GM23338 (cell line): ENCODE measurements at regions not wholly inside any gene's neighbourhood (a gene's known extent, or its start where the extent isn't known, plus 50 kb on each side); places are given as distances from the start of the nearest gene placed in this dataset.

Experiments used
- ATAC-seq: fragments of 200-7000 bp; cut with Tn5 transposase; 3 replicates; pipeline ENCODE4 v1.9.1; 2020
- DNase-seq: peaks from one replicate; pipeline ENCODE4 v3.0.0-alpha.2; 2015; ENCODE audit warnings: low spot score
- H2AFZ ChIP-seq: fragments of 200-600 bp; sonication (generic); 2 replicates; pipeline ENCODE4 v1.8.0; 2016; ENCODE audit warnings: antibody characterized with exemption, mild to moderate bottlenecking, moderate library complexity
- H3F3A ChIP-seq: fragments of 200-600 bp; sonication (generic); replicated peaks from 2 replicates; pipeline ENCODE4 v1.8.0; 2017; ENCODE audit warnings: antibody characterized with exemption, mixed run types, low read depth
- H3K27ac ChIP-seq: fragments of 200-600 bp; sonication (generic); 2 replicates; pipeline ENCODE4 v1.6.1; 2016; ENCODE audit warnings: low read depth
- H3K27me3 ChIP-seq: fragments of 200-600 bp; sonication (generic); 2 replicates; pipeline ENCODE4 v1.8.0; 2016; ENCODE audit warnings: mild to moderate bottlenecking, mixed run types, moderate library complexity; ENCODE audit not compliant: insufficient read depth
- H3K36me3 ChIP-seq: fragments of 200-600 bp; sonication (generic); 2 replicates; pipeline ENCODE4 v1.8.0; 2016; ENCODE audit warnings: mild to moderate bottlenecking; ENCODE audit not compliant: insufficient read depth
- H3K4me1 ChIP-seq: fragments of 200-600 bp; sonication (generic); 2 replicates; pipeline ENCODE4 v1.8.0; 2016; ENCODE audit warnings: mild to moderate bottlenecking, moderate library complexity; ENCODE audit not compliant: insufficient read depth
- H3K4me2 ChIP-seq: fragments of 200-600 bp; sonication (generic); 2 replicates; pipeline ENCODE4 v1.7.1; 2017; ENCODE audit warnings: mixed run types
- H3K4me3 ChIP-seq: fragments of 200-600 bp; sonication (generic); 2 replicates; pipeline ENCODE4 v1.6.1; 2016; ENCODE audit warnings: mixed run types
- H3K79me2 ChIP-seq: fragments of 200-600 bp; sonication (generic); replicated peaks from 2 replicates; pipeline ENCODE4 v1.8.0; 2017; ENCODE audit warnings: mild to moderate bottlenecking; ENCODE audit not compliant: insufficient read depth
- H3K9me2 ChIP-seq: fragments of 200-600 bp; sonication (generic); 2 replicates; pipeline ENCODE4 v1.8.0; 2017; ENCODE audit not compliant: insufficient read depth
- H4K20me1 ChIP-seq: fragments of 200-600 bp; sonication (generic); replicated peaks from 2 replicates; pipeline ENCODE4 v1.8.0; 2017; ENCODE audit warnings: mild to moderate bottlenecking; ENCODE audit not compliant: insufficient read depth
- H3K27ac Mint-ChIP-seq: 2 replicates; pipeline ENCODE4 v1.8.0; 2020; ENCODE audit warnings: inconsistent platforms, mild to moderate bottlenecking, moderate library complexity, mixed read lengths
- H3K27me3 Mint-ChIP-seq: 3 replicates; pipeline ENCODE4 v1.8.0; 2022; ENCODE audit warnings: low read depth, mild to moderate bottlenecking, moderate library complexity, mixed read lengths, inconsistent platforms; ENCODE audit not compliant: insufficient read depth, poor library complexity
- H3K36me3 Mint-ChIP-seq: 3 replicates; pipeline ENCODE4 v1.8.0; 2021; ENCODE audit warnings: low read depth, mild to moderate bottlenecking, inconsistent platforms, moderate library complexity, mixed read lengths
- H3K4me1 Mint-ChIP-seq: 3 replicates; pipeline ENCODE4 v1.8.0; 2020; ENCODE audit warnings: mild to moderate bottlenecking, inconsistent platforms, mixed read lengths
- H3K4me3 Mint-ChIP-seq: 3 replicates; pipeline ENCODE4 v1.8.0; 2021; ENCODE audit warnings: moderate library complexity, mild to moderate bottlenecking, inconsistent platforms, mixed read lengths
- H3K9me3 Mint-ChIP-seq: 3 replicates; pipeline ENCODE4 v1.8.0; 2020; ENCODE audit warnings: moderate library complexity, mild to moderate bottlenecking, inconsistent platforms, mixed read lengths
- CREB1 ChIP-seq: fragments of 250-450 bp; sonication (Bioruptor Pico); IDR thresholded peaks from 2 replicates; pipeline ENCODE4 v1.5.0; 2020; ENCODE audit warnings: low read depth, mild to moderate bottlenecking, moderate library complexity
- CTCF ChIP-seq, 2 experiments: fragments of 200-600 bp in 1 of 2; sonication (generic) in 1 of 2; conservative IDR thresholded peaks; 2 replicates each; pipeline versions ENCODE4 v1.5.1 to v1.6.1; 2016 to 2017; ENCODE audit warnings: antibody characterized with exemption in 2 of 2, low read depth in 2 of 2, mild to moderate bottlenecking in 2 of 2, moderate library complexity in 1 of 2
- ETS1 ChIP-seq: IDR thresholded peaks from 2 replicates; pipeline ENCODE4 v1.6.1; 2016; ENCODE audit warnings: antibody characterized with exemption
- EZH2 ChIP-seq: fragments of 200-600 bp; sonication (generic); IDR thresholded peaks from one replicate; pipeline ENCODE4 v1.8.0; 2017; ENCODE audit warnings: antibody characterized with exemption, mild to moderate bottlenecking, low read depth; ENCODE audit not compliant: unreplicated experiment
- EZH2phosphoT487 ChIP-seq: fragments of 200-600 bp; sonication (generic); IDR thresholded peaks from one replicate; pipeline ENCODE4 v1.8.1; 2018; ENCODE audit warnings: antibody characterized with exemption; ENCODE audit not compliant: unreplicated experiment
- JUNB ChIP-seq: IDR thresholded peaks from one replicate; pipeline ENCODE4 v1.6.1; 2016; ENCODE audit warnings: antibody characterized with exemption; ENCODE audit not compliant: unreplicated experiment
- NANOG ChIP-seq: IDR thresholded peaks from 2 replicates; pipeline ENCODE4 v1.6.1; 2016; ENCODE audit warnings: antibody characterized with exemption, borderline replicate concordance
- POLR2AphosphoS5 ChIP-seq: IDR thresholded peaks from 2 replicates; pipeline ENCODE4 v1.6.1; 2016; ENCODE audit warnings: antibody characterized with exemption, low read depth
- STAT1 ChIP-seq: IDR thresholded peaks from one replicate; pipeline ENCODE4 v1.6.1; 2016; ENCODE audit warnings: antibody characterized with exemption; ENCODE audit not compliant: unreplicated experiment
- ZNF114 ChIP-seq: fragments of 250-450 bp; sonication (Bioruptor Pico); IDR thresholded peaks from 2 replicates; pipeline ENCODE4 v1.5.0; 2020; ENCODE audit warnings: mild to moderate bottlenecking, moderate library complexity
- ZNF331 ChIP-seq: fragments of 250-450 bp; sonication (Bioruptor Pico); IDR thresholded peaks from 2 replicates; pipeline ENCODE4 v1.5.0; 2020; ENCODE audit warnings: low read depth, mild to moderate bottlenecking, moderate library complexity

DNA sequence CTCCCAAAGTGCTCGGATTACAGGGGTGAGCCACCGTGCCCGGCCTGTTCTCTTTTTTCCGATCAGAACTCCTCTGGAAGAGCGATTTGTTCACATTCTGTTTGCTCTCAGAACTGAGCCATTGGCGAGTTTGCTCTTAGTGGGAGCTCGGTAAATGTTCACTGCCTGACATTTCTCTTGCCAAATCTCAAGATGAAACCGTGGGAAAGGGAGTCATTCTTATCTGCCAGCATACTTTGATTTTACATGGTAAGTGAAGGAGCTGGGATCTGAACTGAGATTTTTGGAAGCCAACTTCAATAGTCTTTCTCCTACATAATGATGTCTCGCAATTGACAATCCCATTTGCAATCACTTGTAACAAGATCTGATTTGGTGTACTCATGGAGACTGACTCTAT is 445.8 kb upstream of the ISX start:
- Histone ChIP-seq H2AFZ (no peak overlapping the region), H3K4me3 (no peak overlapping the region), H3K9me2 (no peaks in the 10 kb centered on the region), H3K27me3 (no peaks in the 10 kb centered on the region), H3K36me3 (no peaks in the 10 kb centered on the region; the same call in 1 of the 2 replicates), H3K79me2 (no peaks in the 10 kb centered on the region), H3K4me2 (no peak overlapping the region), H3K27ac (no peak overlapping the region), H4K20me1 (no peaks in the 10 kb centered on the region), H3F3A (no peaks in the 10 kb centered on the region), H3K4me1 (no peaks in the 10 kb centered on the region)
- H3K4me3 Mint-ChIP-seq = no peak overlapping the region
- TF ChIP-seq EZH2 (no peak), ETS1 (no peak), POLR2AphosphoS5 (no peak), STAT1 (no peak), JUNB (no peak), NANOG (no peak), CREB1 (CRISPR knock-in tag) (no peak), ZNF331 (CRISPR knock-in tag) (no peak)
- ATAC-seq = no peak
- no peaks in the 10 kb centered on the region for H3K4me1 Mint-ChIP-seq
- H3K36me3 Mint-ChIP-seq = peaks cover 5% of the 10 kb centered on the region; the same call in 2 of the 3 replicates
- H3K27ac Mint-ChIP-seq = no peak overlapping the region
- no peak for DNase-seq
- no peaks in the 10 kb centered on the region for H3K27me3 Mint-ChIP-seq
- H3K9me3 Mint-ChIP-seq = peaks cover 58% of the 10 kb centered on the region

- no peak overlapping the region for H2AFZ ChIP-seq
- no peak for TF ChIP-seq STAT1
- TF ChIP-seq CREB1 (CRISPR knock-in tag) = no peak
- TF ChIP-seq ZNF331 (CRISPR knock-in tag) = no peak
- TF ChIP-seq ETS1 = no peak
- no peak for TF ChIP-seq JUNB
- no peak for TF ChIP-seq CTCF (conservative IDR thresholded peaks at IDR 0.05; ENCODE audit: low read depth in 2 of 2)
- no peak for TF ChIP-seq ZNF114 (CRISPR knock-in tag)
- no peak for TF ChIP-seq EZH2phosphoT487
- no peak for TF ChIP-seq NANOG
- TF ChIP-seq POLR2AphosphoS5 = no peak
- no peak for TF ChIP-seq EZH2
Observed at GRCh38 chr22:34620832-34621231, 445.1 kb upstream of the ISX start.

More at GRCh38 chr22:34620832-34621231, 445.1 kb upstream of the ISX start:
- no peaks in the 10 kb centered on the region for H3K27me3 ChIP-seq
- Mint-ChIP-seq H3K9me3 (peaks cover 56% of the 10 kb centered on the region), H3K27ac (no peak overlapping the region), H3K4me3 (no peak overlapping the region), H3K4me1 (no peaks in the 10 kb centered on the region), H3K36me3 (peaks cover 7% of the 10 kb centered on the region; the same call in 2 of the 3 replicates), H3K27me3 (no peaks in the 10 kb centered on the region)
- no peaks in the 10 kb centered on the region for H4K20me1 ChIP-seq
- no peak overlapping the region for H3K27ac ChIP-seq
- no peak overlapping the region for H3K4me2 ChIP-seq
- H3K79me2 ChIP-seq = no peaks in the 10 kb centered on the region
- no peak for ATAC-seq
- no peak overlapping the region for H3K4me3 ChIP-seq
- no peaks in the 10 kb centered on the region; the same call in 1 of the 2 replicates for H3K36me3 ChIP-seq
- no peak for DNase-seq
- H3K4me1 ChIP-seq = no peaks in the 10 kb centered on the region
- no peaks in the 10 kb centered on the region for H3K9me2 ChIP-seq
- no peaks in the 10 kb centered on the region for H3F3A ChIP-seq
